IMR-90 (cell line): ENCODE measurements at regions not wholly inside any gene's neighbourhood (a gene's known extent, or its start where the extent isn't known, plus 50 kb on each side); places are given as distances from the start of the nearest gene placed in this dataset.

Experiments used
- CEBPB ChIP-seq: IDR thresholded peaks from 2 replicates; pipeline ENCODE4 v1.6.1; 2012; ENCODE audit warnings: low read depth, low read length, improper control_type of control experiment
- MAFK ChIP-seq: IDR thresholded peaks from 2 replicates; pipeline ENCODE4 v1.6.1; 2012; ENCODE audit warnings: low read depth, low read length, improper control_type of control experiment
- MXI1 ChIP-seq: IDR thresholded peaks from 2 replicates; pipeline ENCODE4 v1.6.1; 2012; ENCODE audit warnings: low read depth, mild to moderate bottlenecking, low read length, moderate library complexity, borderline replicate concordance
- NFE2L2 ChIP-seq: fragments of 150-350 bp; IDR thresholded peaks from 2 replicates; pipeline ENCODE4 v1.6.1; 2016; ENCODE audit warnings: low read depth, mild to moderate bottlenecking, low read length
- POLR2A ChIP-seq: IDR thresholded peaks from 2 replicates; pipeline ENCODE4 v1.6.1; 2012; ENCODE audit warnings: mild to moderate bottlenecking, low read depth, low read length
- RAD21 ChIP-seq: IDR thresholded peaks from 2 replicates; pipeline ENCODE4 v1.6.1; 2012; ENCODE audit warnings: low read length, improper control_type of control experiment
- SMC3 ChIP-seq: fragments of 150-350 bp; IDR thresholded peaks from 2 replicates; pipeline ENCODE4 v1.6.1; 2016; ENCODE audit warnings: low read depth, mild to moderate bottlenecking, antibody characterized with exemption, low read length, moderate library complexity
- TF ChIP-seq, protein P1 (sequence below): conservative IDR thresholded peaks from 2 replicates; pipeline ENCODE4 v1.5.1; 2012; ENCODE audit warnings: mild to moderate bottlenecking, low read depth, low read length, improper control_type of control experiment
- TF ChIP-seq, protein P2 (sequence below): fragments of 150-350 bp; IDR thresholded peaks from 2 replicates; pipeline ENCODE4 v1.6.1; 2016; ENCODE audit warnings: low read depth, mild to moderate bottlenecking, low read length, moderate library complexity, borderline replicate concordance
- TF ChIP-seq, protein P3 (sequence below): fragments of 150-350 bp; IDR thresholded peaks from 2 replicates; pipeline ENCODE4 v1.6.1; 2017; ENCODE audit warnings: mild to moderate bottlenecking, antibody characterized with exemption, low read length, low read depth

DNA sequence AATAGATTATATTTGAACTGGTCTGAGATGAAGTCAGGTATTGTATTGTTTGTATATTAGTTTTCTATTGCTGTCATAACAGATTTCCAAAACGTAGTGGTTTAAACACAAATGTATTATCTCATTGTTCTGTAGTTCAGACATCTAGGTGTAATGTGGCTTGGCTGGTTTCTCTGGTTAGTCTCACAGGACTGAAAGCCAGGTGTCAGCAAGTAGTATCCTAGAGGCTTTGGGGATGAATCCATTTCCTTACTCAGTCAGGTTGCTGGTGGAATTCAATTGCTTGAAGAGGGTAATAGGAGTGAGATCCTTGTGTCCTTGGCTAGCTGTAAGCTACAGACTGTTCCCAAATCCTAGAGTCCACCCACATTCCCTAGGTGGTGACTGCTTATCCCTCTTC, 675.8 kb downstream of the NCAM2 start:
- no peak for TF ChIP-seq POLR2A
- TF ChIP-seq, protein P1, sequence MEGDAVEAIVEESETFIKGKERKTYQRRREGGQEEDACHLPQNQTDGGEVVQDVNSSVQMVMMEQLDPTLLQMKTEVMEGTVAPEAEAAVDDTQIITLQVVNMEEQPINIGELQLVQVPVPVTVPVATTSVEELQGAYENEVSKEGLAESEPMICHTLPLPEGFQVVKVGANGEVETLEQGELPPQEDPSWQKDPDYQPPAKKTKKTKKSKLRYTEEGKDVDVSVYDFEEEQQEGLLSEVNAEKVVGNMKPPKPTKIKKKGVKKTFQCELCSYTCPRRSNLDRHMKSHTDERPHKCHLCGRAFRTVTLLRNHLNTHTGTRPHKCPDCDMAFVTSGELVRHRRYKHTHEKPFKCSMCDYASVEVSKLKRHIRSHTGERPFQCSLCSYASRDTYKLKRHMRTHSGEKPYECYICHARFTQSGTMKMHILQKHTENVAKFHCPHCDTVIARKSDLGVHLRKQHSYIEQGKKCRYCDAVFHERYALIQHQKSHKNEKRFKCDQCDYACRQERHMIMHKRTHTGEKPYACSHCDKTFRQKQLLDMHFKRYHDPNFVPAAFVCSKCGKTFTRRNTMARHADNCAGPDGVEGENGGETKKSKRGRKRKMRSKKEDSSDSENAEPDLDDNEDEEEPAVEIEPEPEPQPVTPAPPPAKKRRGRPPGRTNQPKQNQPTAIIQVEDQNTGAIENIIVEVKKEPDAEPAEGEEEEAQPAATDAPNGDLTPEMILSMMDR = no peak
- TF ChIP-seq, protein P2, sequence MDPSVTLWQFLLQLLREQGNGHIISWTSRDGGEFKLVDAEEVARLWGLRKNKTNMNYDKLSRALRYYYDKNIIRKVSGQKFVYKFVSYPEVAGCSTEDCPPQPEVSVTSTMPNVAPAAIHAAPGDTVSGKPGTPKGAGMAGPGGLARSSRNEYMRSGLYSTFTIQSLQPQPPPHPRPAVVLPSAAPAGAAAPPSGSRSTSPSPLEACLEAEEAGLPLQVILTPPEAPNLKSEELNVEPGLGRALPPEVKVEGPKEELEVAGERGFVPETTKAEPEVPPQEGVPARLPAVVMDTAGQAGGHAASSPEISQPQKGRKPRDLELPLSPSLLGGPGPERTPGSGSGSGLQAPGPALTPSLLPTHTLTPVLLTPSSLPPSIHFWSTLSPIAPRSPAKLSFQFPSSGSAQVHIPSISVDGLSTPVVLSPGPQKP = no peak
- no peak for TF ChIP-seq CEBPB
- TF ChIP-seq RAD21 = no peak
- no peak for TF ChIP-seq MXI1
- TF ChIP-seq, protein P3, sequence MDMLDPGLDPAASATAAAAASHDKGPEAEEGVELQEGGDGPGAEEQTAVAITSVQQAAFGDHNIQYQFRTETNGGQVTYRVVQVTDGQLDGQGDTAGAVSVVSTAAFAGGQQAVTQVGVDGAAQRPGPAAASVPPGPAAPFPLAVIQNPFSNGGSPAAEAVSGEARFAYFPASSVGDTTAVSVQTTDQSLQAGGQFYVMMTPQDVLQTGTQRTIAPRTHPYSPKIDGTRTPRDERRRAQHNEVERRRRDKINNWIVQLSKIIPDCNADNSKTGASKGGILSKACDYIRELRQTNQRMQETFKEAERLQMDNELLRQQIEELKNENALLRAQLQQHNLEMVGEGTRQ = no peak
- TF ChIP-seq SMC3 = no peak
- TF ChIP-seq MAFK = no peak
- TF ChIP-seq NFE2L2 = no peak
